HCT116 (cell line): ENCODE measurements at regions not wholly inside any gene's neighbourhood (a gene's known extent, or its start where the extent isn't known, plus 50 kb on each side); places are given as distances from the start of the nearest gene placed in this dataset.

Experiments
- ATAC-seq: fragments of 200-7000 bp; cut with Tn5 transposase; 2 replicates; pipeline ENCODE4 v1.9.1; 2020; ENCODE audit warnings: mild to moderate bottlenecking, moderate library complexity
- BruUV-seq: library from RNA; stranded (reverse); fragments of 400-500 nt; replicated peaks from 2 replicates; lab custom pipeline; 2021; lab: Mats Ljungman, UMichigan
- CTCF ChIA-PET: fragments of 300-600 bp; sonication (Branson Sonifier 250); formaldehyde crosslinking; loops from one replicate; lab custom pipeline; 2021; ENCODE audit warnings: antibody characterized with exemption; lab: Charles Lee
- POLR2A ChIA-PET: fragments of 300-600, 350-600 bp; sonication (Branson Sonifier 250); formaldehyde crosslinking; loops from one replicate; lab custom pipeline; 2021; ENCODE audit warnings: antibody characterized with exemption; lab: Charles Lee
- RAD21 ChIA-PET, 2 experiments: fragments of 300-600 bp; sonication (Branson Sonifier 250); formaldehyde crosslinking; loops; one replicate each; lab custom pipeline; 2023; ENCODE audit warnings: low total read pairs in 2 of 2; ENCODE audit not compliant: uncharacterized antibody in 2 of 2, unreplicated experiment in 2 of 2, low non-redundant PET in 1 of 2; lab: Charles Lee
- DNase-seq: peaks from one replicate; pipeline ENCODE4 v3.0.0-alpha.2; 2010; ENCODE audit warnings: low read depth, low spot score
- H2AFZ ChIP-seq: fragments of 200-600 bp; shearing (Covaris generic), sonication (generic); 2 replicates; pipeline ENCODE4 v1.6.1; 2017; ENCODE audit warnings: low read depth, mixed run types, mixed read lengths, antibody characterized with exemption, low read length; ENCODE audit not compliant: poor library complexity, severe bottlenecking
- H3K27ac ChIP-seq: 2 replicates; pipeline ENCODE4 v1.5.1; 2012; ENCODE audit warnings: low read depth, low read length
- H3K27me3 ChIP-seq: fragments of 200-600 bp; sonication (generic); 2 replicates; pipeline ENCODE4 v1.6.1; 2016; ENCODE audit warnings: mixed run types, low read length, mixed read lengths; ENCODE audit not compliant: insufficient read depth
- H3K36me3 ChIP-seq, 2 experiments: fragments of 200-500 bp in 1 of 2; fragments of 200-600 bp in 1 of 2; sonication (Bioruptor generic) in 1 of 2; sonication (generic) in 1 of 2; 2 replicates each; pipeline versions ENCODE4 v1.5.1 to v1.6.1; 2014 to 2016; ENCODE audit warnings: low read length in 2 of 2, inconsistent platforms in 1 of 2, mixed read lengths in 1 of 2, mixed run types in 1 of 2; ENCODE audit not compliant: insufficient read depth in 2 of 2, control insufficient read depth in 1 of 2
- H3K4me1 ChIP-seq, 2 experiments: fragments of 200-600 bp in 1 of 2; sonication (generic) in 1 of 2; 2 replicates each; pipeline versions ENCODE4 v1.5.1 to v1.6.1; 2012 to 2017; ENCODE audit warnings: low read length in 2 of 2, inconsistent platforms in 1 of 2, mild to moderate bottlenecking in 1 of 2, mixed read lengths in 1 of 2, mixed run types in 1 of 2, moderate library complexity in 1 of 2; ENCODE audit not compliant: insufficient read depth in 2 of 2, control insufficient read depth in 1 of 2
- H3K4me2 ChIP-seq: fragments of 200-600 bp; sonication (generic); 2 replicates; pipeline ENCODE4 v1.6.1; 2017; ENCODE audit warnings: mixed run types, low read length, mixed read lengths
- H3K4me3 ChIP-seq, 2 experiments: fragments of 200-600 bp in 1 of 2; sonication (generic) in 1 of 2; replicated peaks in 1 of 2; 2 replicates each; pipeline ENCODE4 v1.5.1; 2011 to 2016; ENCODE audit warnings: low read length in 2 of 2, control low read depth in 1 of 2, low read depth in 1 of 2, mild to moderate bottlenecking in 1 of 2, mixed read lengths in 1 of 2, mixed run types in 1 of 2
- H3K79me2 ChIP-seq: fragments of 200-600 bp; sonication (generic); 2 replicates; pipeline ENCODE4 v1.6.1; 2017; ENCODE audit warnings: mild to moderate bottlenecking, mixed run types, low read length, moderate library complexity, mixed read lengths; ENCODE audit not compliant: insufficient read depth
- H3K9ac ChIP-seq: fragments of 200-600 bp; sonication (generic); 2 replicates; pipeline ENCODE4 v1.6.1; 2016; ENCODE audit warnings: low read length, mixed read lengths
- H3K9me2 ChIP-seq: fragments of 200-600 bp; sonication (generic), shearing (Covaris generic); 2 replicates; pipeline ENCODE4 v1.6.1; 2017; ENCODE audit warnings: mixed run types, mild to moderate bottlenecking, moderate library complexity; ENCODE audit not compliant: insufficient read depth
- H3K9me3 ChIP-seq, 2 experiments: fragments of 200-500 bp in 1 of 2; fragments of 200-600 bp in 1 of 2; sonication (Bioruptor generic) in 1 of 2; sonication (generic) in 1 of 2; 2 replicates each; pipeline ENCODE4 v1.6.1; 2014 to 2017; ENCODE audit warnings: low read length in 2 of 2, mixed read lengths in 2 of 2, inconsistent platforms in 1 of 2, low read depth in 1 of 2, mild to moderate bottlenecking in 1 of 2, mixed run types in 1 of 2, moderate library complexity in 1 of 2; ENCODE audit not compliant: control insufficient read depth in 1 of 2, insufficient read depth in 1 of 2
- H4K20me1 ChIP-seq: fragments of 200-600 bp; sonication (generic), shearing (Covaris generic); 2 replicates; pipeline ENCODE4 v1.6.1; 2017; ENCODE audit warnings: mixed run types, mild to moderate bottlenecking, moderate library complexity; ENCODE audit not compliant: insufficient read depth
- ATF3 ChIP-seq: IDR thresholded peaks from 2 replicates; pipeline ENCODE4 v1.6.1; 2012
- CBX3 ChIP-seq: IDR thresholded peaks from 2 replicates; pipeline ENCODE4 v1.6.1; 2012; ENCODE audit warnings: low read depth
- CEBPB ChIP-seq: IDR thresholded peaks from 2 replicates; pipeline ENCODE4 v1.6.1; 2012; ENCODE audit warnings: low read depth
- CTCF ChIP-seq, 3 experiments: fragments of 200-600 bp in 1 of 3; sonication (generic) in 1 of 3; IDR thresholded peaks in 2 of 3; conservative IDR thresholded peaks in 1 of 3; 2 replicates each; pipeline ENCODE4 v1.5.1; 2012 to 2017; ENCODE audit warnings: low read depth in 2 of 3, low read length in 2 of 3, antibody characterized with exemption in 1 of 3, borderline replicate concordance in 1 of 3, control low read depth in 1 of 3, mild to moderate bottlenecking in 1 of 3, mixed read lengths in 1 of 3, mixed run types in 1 of 3, moderate library complexity in 1 of 3; ENCODE audit not compliant: insufficient read depth in 1 of 3
- ELF1 ChIP-seq: IDR thresholded peaks from 2 replicates; pipeline ENCODE4 v1.6.1; 2012; ENCODE audit warnings: low read depth, borderline replicate concordance
- POLR2AphosphoS5 ChIP-seq: IDR thresholded peaks from 2 replicates; pipeline ENCODE4 v1.6.1; 2011; ENCODE audit warnings: mild to moderate bottlenecking, low read depth, low read length, moderate library complexity
- TCF7L2 ChIP-seq: IDR thresholded peaks from 2 replicates; pipeline ENCODE4 v1.7.0; 2011; ENCODE audit warnings: borderline replicate concordance, inconsistent platforms; ENCODE audit not compliant: insufficient read depth, insufficient read length; ENCODE audit errors: extremely low read depth
- YY1 ChIP-seq: IDR thresholded peaks from 2 replicates; pipeline ENCODE4 v1.6.1; 2011; ENCODE audit warnings: low read length, low read depth, moderate library complexity, mild to moderate bottlenecking; ENCODE audit not compliant: insufficient replicate concordance; ENCODE audit errors: extremely low read depth
- ZFX ChIP-seq: fragments of 450-650 bp; IDR thresholded peaks from 2 replicates; pipeline ENCODE4 v1.6.1; 2017
- intact Hi-C: fragments of 100-400 bp; cut with micrococcal nuclease; formaldehyde crosslinking; loops from 2 replicates; pipeline ENCODE4 v1.10.0; 2022
- TF ChIP-seq, protein P1 (sequence below): IDR thresholded peaks from 2 replicates; pipeline ENCODE4 v1.6.1; 2012; ENCODE audit warnings: low read depth
- TF ChIP-seq, protein P2 (sequence below): IDR thresholded peaks from 2 replicates; pipeline ENCODE4 v1.6.1; 2011; ENCODE audit warnings: mild to moderate bottlenecking, low read length, moderate library complexity; ENCODE audit not compliant: insufficient replicate concordance; ENCODE audit errors: extremely low read depth

DNA sequence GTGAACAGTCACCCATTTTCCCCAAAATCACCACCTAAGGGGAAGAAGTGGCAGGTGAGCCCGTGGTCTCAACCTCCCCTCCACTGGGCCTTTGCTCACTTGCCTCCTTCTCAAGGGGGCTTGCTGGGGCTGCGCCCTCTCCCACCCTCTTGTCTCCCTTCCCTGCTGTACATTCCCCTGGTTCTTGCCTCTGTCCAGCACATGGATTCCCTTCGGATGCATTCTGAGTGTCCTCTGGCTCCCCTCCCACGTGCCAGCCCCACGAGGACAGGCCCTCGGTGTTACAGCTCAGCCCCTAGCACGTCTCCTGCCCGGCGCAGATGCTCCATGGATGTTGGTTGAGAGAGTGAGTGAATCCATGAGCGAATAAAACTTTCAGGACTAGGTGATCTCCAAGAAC is 367.8 kb upstream of the SULF2 start:
- Histone ChIP-seq H3K9ac (no peak overlapping the region), H3K4me3 (no peak overlapping the region), H3K4me1 (peaks cover 0 to 8% of the 10 kb centered on the region in 2 experiments; a peak in 1 of 4 replicates), H3K27ac (no peak overlapping the region), H3K4me2 (no peak overlapping the region), H3K27me3 (peaks cover 42% of the 10 kb centered on the region), H3K9me3 (0 out of 4 replicates have a peak, but pooled peaks cover 0 to 5% of the 10 kb centered on the region in 2 experiments), H3K79me2 (no peaks in the 10 kb centered on the region), H2AFZ (no peak overlapping the region), H3K9me2 (no peaks in the 10 kb centered on the region), H3K36me3 (no peaks in the 10 kb centered on the region), H4K20me1 (no peaks in the 10 kb centered on the region)
- BruUV-seq = no TSS peak
- ChIA-PET POLR2A (no interaction called here), CTCF (no interaction called here), RAD21 (no interaction called here)
- ATAC-seq (no peak), DNase-seq (no peak)
- intact Hi-C loops = no loop called here
- no peak for TF ChIP-seq CBX3
- TF ChIP-seq, protein P1, sequence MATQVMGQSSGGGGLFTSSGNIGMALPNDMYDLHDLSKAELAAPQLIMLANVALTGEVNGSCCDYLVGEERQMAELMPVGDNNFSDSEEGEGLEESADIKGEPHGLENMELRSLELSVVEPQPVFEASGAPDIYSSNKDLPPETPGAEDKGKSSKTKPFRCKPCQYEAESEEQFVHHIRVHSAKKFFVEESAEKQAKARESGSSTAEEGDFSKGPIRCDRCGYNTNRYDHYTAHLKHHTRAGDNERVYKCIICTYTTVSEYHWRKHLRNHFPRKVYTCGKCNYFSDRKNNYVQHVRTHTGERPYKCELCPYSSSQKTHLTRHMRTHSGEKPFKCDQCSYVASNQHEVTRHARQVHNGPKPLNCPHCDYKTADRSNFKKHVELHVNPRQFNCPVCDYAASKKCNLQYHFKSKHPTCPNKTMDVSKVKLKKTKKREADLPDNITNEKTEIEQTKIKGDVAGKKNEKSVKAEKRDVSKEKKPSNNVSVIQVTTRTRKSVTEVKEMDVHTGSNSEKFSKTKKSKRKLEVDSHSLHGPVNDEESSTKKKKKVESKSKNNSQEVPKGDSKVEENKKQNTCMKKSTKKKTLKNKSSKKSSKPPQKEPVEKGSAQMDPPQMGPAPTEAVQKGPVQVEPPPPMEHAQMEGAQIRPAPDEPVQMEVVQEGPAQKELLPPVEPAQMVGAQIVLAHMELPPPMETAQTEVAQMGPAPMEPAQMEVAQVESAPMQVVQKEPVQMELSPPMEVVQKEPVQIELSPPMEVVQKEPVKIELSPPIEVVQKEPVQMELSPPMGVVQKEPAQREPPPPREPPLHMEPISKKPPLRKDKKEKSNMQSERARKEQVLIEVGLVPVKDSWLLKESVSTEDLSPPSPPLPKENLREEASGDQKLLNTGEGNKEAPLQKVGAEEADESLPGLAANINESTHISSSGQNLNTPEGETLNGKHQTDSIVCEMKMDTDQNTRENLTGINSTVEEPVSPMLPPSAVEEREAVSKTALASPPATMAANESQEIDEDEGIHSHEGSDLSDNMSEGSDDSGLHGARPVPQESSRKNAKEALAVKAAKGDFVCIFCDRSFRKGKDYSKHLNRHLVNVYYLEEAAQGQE = 0 out of 2 replicates have a peak, but pooled peaks have one; percentile 6

GRCh38 chr20:48150568-48150967 is 365.3 kb upstream of the SULF2 start:
- H3K36me3 ChIP-seq = no peaks in the 10 kb centered on the region
- DNase-seq (no peak), ATAC-seq (no peak)
- ChIA-PET CTCF (no interaction called here), RAD21 (no interaction called here), POLR2A (no interaction called here)
- peaks cover 49% of the 10 kb centered on the region for H3K27me3 ChIP-seq
- intact Hi-C loops = no loop called here
- H3K9me3 ChIP-seq = no peaks in the 10 kb centered on the region
- no peaks in the 10 kb centered on the region for H3K9me2 ChIP-seq
- no peak overlapping the region for H3K27ac ChIP-seq
- no peak overlapping the region for H3K9ac ChIP-seq
- H2AFZ ChIP-seq = no peak overlapping the region
- no TSS peak for BruUV-seq
- H3K79me2 ChIP-seq = no peaks in the 10 kb centered on the region
- no peaks in the 10 kb centered on the region for H4K20me1 ChIP-seq
- no peak overlapping the region for H3K4me3 ChIP-seq
- H3K4me2 ChIP-seq = no peak overlapping the region
- H3K4me1 ChIP-seq = no peaks in the 10 kb centered on the region
- TF ChIP-seq CTCF (IDR thresholded peaks at IDR 0.05 in 2 of 3, conservative IDR thresholded peaks at IDR 0.05 in 1 of 3; ENCODE audit: borderline replicate concordance in 1 of 3, insufficient read depth in 1 of 3, low read depth in 2 of 3, low read length in 2 of 3) (no peak), ZFX (no peak), ATF3 (no peak), CEBPB (no peak), TCF7L2 (no peak), POLR2AphosphoS5 (no peak), ELF1 (no peak), CBX3 (no peak), YY1 (no peak)
- TF ChIP-seq, protein P2, sequence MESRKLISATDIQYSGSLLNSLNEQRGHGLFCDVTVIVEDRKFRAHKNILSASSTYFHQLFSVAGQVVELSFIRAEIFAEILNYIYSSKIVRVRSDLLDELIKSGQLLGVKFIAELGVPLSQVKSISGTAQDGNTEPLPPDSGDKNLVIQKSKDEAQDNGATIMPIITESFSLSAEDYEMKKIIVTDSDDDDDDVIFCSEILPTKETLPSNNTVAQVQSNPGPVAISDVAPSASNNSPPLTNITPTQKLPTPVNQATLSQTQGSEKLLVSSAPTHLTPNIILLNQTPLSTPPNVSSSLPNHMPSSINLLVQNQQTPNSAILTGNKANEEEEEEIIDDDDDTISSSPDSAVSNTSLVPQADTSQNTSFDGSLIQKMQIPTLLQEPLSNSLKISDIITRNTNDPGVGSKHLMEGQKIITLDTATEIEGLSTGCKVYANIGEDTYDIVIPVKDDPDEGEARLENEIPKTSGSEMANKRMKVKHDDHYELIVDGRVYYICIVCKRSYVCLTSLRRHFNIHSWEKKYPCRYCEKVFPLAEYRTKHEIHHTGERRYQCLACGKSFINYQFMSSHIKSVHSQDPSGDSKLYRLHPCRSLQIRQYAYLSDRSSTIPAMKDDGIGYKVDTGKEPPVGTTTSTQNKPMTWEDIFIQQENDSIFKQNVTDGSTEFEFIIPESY = no peak
